ENCODE measurements at regions not wholly inside any gene's neighbourhood (a gene's known extent, or its start where the extent isn't known, plus 50 kb on each side); places are given as distances from the start of the nearest gene placed in this dataset.

DNA sequence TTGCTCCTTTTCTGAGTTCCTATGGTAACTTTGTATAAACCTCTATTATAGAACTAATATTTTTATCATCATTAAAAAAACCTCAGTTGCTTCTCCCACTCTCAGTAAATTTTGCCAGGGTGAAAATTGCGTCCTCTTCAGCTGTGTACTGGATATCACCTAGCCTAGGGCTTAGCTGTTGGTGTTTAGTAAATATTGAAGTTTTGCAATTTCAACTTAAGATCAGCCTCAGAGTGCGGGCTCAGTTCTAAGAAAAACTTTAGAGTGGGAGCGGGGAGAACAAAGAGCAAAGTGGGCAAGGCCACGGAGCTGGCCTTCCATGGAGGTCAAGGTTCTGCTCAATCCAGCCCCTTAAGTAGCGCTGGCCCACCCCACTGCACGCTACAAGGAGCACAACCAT, 488.3 kb upstream of the SPRED2 start:
- no peak for TF ChIP-seq EP300 (IDR thresholded peaks at IDR 0.05; ENCODE audit: borderline replicate concordance in 1 of 2, low read depth in 1 of 2, low read length in 1 of 2)
- TF ChIP-seq, protein P1, sequence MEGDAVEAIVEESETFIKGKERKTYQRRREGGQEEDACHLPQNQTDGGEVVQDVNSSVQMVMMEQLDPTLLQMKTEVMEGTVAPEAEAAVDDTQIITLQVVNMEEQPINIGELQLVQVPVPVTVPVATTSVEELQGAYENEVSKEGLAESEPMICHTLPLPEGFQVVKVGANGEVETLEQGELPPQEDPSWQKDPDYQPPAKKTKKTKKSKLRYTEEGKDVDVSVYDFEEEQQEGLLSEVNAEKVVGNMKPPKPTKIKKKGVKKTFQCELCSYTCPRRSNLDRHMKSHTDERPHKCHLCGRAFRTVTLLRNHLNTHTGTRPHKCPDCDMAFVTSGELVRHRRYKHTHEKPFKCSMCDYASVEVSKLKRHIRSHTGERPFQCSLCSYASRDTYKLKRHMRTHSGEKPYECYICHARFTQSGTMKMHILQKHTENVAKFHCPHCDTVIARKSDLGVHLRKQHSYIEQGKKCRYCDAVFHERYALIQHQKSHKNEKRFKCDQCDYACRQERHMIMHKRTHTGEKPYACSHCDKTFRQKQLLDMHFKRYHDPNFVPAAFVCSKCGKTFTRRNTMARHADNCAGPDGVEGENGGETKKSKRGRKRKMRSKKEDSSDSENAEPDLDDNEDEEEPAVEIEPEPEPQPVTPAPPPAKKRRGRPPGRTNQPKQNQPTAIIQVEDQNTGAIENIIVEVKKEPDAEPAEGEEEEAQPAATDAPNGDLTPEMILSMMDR (IDR thresholded peaks at IDR 0.05): no peak
- no peak for TF ChIP-seq YY1 (IDR thresholded peaks at IDR 0.05; ENCODE audit: low read depth)
- TF ChIP-seq, protein P2, sequence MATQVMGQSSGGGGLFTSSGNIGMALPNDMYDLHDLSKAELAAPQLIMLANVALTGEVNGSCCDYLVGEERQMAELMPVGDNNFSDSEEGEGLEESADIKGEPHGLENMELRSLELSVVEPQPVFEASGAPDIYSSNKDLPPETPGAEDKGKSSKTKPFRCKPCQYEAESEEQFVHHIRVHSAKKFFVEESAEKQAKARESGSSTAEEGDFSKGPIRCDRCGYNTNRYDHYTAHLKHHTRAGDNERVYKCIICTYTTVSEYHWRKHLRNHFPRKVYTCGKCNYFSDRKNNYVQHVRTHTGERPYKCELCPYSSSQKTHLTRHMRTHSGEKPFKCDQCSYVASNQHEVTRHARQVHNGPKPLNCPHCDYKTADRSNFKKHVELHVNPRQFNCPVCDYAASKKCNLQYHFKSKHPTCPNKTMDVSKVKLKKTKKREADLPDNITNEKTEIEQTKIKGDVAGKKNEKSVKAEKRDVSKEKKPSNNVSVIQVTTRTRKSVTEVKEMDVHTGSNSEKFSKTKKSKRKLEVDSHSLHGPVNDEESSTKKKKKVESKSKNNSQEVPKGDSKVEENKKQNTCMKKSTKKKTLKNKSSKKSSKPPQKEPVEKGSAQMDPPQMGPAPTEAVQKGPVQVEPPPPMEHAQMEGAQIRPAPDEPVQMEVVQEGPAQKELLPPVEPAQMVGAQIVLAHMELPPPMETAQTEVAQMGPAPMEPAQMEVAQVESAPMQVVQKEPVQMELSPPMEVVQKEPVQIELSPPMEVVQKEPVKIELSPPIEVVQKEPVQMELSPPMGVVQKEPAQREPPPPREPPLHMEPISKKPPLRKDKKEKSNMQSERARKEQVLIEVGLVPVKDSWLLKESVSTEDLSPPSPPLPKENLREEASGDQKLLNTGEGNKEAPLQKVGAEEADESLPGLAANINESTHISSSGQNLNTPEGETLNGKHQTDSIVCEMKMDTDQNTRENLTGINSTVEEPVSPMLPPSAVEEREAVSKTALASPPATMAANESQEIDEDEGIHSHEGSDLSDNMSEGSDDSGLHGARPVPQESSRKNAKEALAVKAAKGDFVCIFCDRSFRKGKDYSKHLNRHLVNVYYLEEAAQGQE (IDR thresholded peaks at IDR 0.05; ENCODE audit: low read depth, low read length): no peak
- TF ChIP-seq POLR2AphosphoS5 (IDR thresholded peaks at IDR 0.05; ENCODE audit: low read depth, low read length): no peak
- TF ChIP-seq, protein P3, sequence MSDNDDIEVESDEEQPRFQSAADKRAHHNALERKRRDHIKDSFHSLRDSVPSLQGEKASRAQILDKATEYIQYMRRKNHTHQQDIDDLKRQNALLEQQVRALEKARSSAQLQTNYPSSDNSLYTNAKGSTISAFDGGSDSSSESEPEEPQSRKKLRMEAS (IDR thresholded peaks at IDR 0.05; ENCODE audit: low read depth): no peak
- TF ChIP-seq SMC3 (IDR thresholded peaks at IDR 0.05; ENCODE audit: low read depth, low read length): no peak
- TF ChIP-seq RCOR1 (IDR thresholded peaks at IDR 0.05; ENCODE audit: low read length): no peak
- TF ChIP-seq, protein P4, sequence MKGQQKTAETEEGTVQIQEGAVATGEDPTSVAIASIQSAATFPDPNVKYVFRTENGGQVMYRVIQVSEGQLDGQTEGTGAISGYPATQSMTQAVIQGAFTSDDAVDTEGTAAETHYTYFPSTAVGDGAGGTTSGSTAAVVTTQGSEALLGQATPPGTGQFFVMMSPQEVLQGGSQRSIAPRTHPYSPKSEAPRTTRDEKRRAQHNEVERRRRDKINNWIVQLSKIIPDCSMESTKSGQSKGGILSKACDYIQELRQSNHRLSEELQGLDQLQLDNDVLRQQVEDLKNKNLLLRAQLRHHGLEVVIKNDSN (IDR thresholded peaks at IDR 0.05; ENCODE audit: borderline replicate concordance, low read depth): no peak
- TF ChIP-seq JUND (IDR thresholded peaks at IDR 0.05): no peak
- no peak for TF ChIP-seq SIN3A (IDR thresholded peaks at IDR 0.05; ENCODE audit: borderline replicate concordance, low read depth, low read length)
- no peak for TF ChIP-seq FOXJ3 (CRISPR knock-in tag; IDR thresholded peaks at IDR 0.05)
- no peak for TF ChIP-seq CHD2 (IDR thresholded peaks at IDR 0.05; ENCODE audit: low read length, partially characterized antibody)
